Suppressor macrophage (primary cell): ENCODE measurements at regions not wholly inside any gene's neighbourhood (a gene's known extent, or its start where the extent isn't known, plus 50 kb on each side); places are given as distances from the start of the nearest gene placed in this dataset.
"Not testable (repeated sequence)": the region's sequence is repeated elsewhere in the genome, so short reads cannot be mapped to it uniquely, and the experiment has no call there.

Experiments
- DNase-seq, 4 experiments: peaks; one replicate each; pipeline ENCODE4 v3.0.0-alpha.2; 2020 to 2022

- DNase-seq, result no peak
Measured at GRCh38 chr5:2378108-2378507, 373.4 kb downstream of the IRX2 start.

- DNase-seq, result no peak
Measured at GRCh38 chr5:2376486-2376885, 375.0 kb downstream of the IRX2 start.

- DNase-seq, result no peak
Measured at GRCh38 chr5:2375757-2376250, 375.7 kb downstream of the IRX2 start.

- DNase-seq, result no peak
Measured at GRCh38 chr5:2375291-2375690, 376.2 kb downstream of the IRX2 start.

- no peak for DNase-seq
Measured at GRCh38 chr5:2374703-2375102, 376.8 kb downstream of the IRX2 start.

GRCh38 chr5:2373631-2374030, 377.8 kb downstream of the IRX2 start:
- DNase-seq, result no peak

GRCh38 chr5:2371419-2371710, 380.1 kb downstream of the IRX2 start:
- no peak for DNase-seq

GRCh38 chr5:2370626-2371418, 380.7 kb downstream of the IRX2 start:
- no peak for DNase-seq

- no peak for DNase-seq
Measured at GRCh38 chr5:2369178-2369577, 382.3 kb downstream of the IRX2 start.

GRCh38 chr5:2366816-2367215, 384.7 kb downstream of the IRX2 start:
- DNase-seq, result no peak

GRCh38 chr5:2357309-2357708, 394.2 kb downstream of the IRX2 start:
- DNase-seq, result no peak

- no peak for DNase-seq
Measured at GRCh38 chr5:2355859-2356258, 395.6 kb downstream of the IRX2 start.

- DNase-seq, result no peak
Measured at GRCh38 chr5:2353871-2354440, 397.5 kb downstream of the IRX2 start.

GRCh38 chr5:2353211-2353610, 398.3 kb downstream of the IRX2 start:
- DNase-seq, result no peak

GRCh38 chr5:2352101-2352861, 399.2 kb downstream of the IRX2 start:
- DNase-seq, result no peak

- DNase-seq, result not testable (repeated sequence)
Measured at GRCh38 chr5:2349768-2350167, 401.7 kb downstream of the IRX2 start.

- DNase-seq, result no peak
Measured at GRCh38 chr5:2338686-2339085, 412.8 kb downstream of the IRX2 start.

- DNase-seq, result no peak
Measured at GRCh38 chr5:2335733-2336515, 415.6 kb downstream of the IRX2 start.

- no peak for DNase-seq
Measured at GRCh38 chr5:2335125-2335732, 416.2 kb downstream of the IRX2 start.

- no peak for DNase-seq
Measured at GRCh38 chr5:2334719-2335118, 416.8 kb downstream of the IRX2 start.

- DNase-seq, result no peak
Measured at GRCh38 chr5:2333291-2333690, 418.2 kb downstream of the IRX2 start.

- no peak for DNase-seq
Measured at GRCh38 chr5:2332521-2332920, 419.0 kb downstream of the IRX2 start.
